ENCODE measurements at regions not wholly inside any gene's neighbourhood (a gene's known extent, or its start where the extent isn't known, plus 50 kb on each side); places are given as distances from the start of the nearest gene placed in this dataset.

DNA sequence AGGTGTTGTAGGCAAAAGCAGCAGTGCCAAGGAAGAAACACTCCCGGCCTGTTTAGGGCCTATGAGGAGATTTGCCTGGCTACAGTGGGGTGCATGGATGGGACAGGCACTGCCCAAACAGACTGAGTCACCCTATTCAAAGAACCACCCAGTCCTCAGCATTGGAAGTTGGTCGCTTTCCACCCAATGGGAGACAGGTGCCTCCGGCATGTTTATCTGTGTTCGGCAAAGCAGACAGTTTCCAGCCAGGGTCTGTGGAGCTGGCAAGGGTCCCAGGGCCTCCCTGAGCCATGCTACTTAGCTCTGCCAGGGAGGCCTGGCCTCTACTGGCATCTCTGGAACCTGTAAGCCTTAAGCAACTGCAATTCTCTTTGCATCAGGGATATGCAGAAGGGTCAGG lies 165.1 kb upstream of the ATP6AP2 start:
- Mint-ChIP-seq H3K36me3 (ENCODE audit: low read depth) (no peaks in the 10 kb centered on the region), H3K27ac (ENCODE audit: unreplicated experiment) (no peak overlapping the region), H3K27me3 (ENCODE audit: low read depth) (peaks cover 6% of the 10 kb centered on the region), H3K9me3 (ENCODE audit: low read depth) (peaks cover 9% of the 10 kb centered on the region), H3K4me1 (ENCODE audit: low read depth) (no peaks in the 10 kb centered on the region), H3K4me3 (ENCODE audit: unreplicated experiment) (no peak overlapping the region)
- DNase-seq (ENCODE audit: low spot score) = no peak
- no peak for TF ChIP-seq CTCF (IDR thresholded peaks at IDR 0.05)

DNA sequence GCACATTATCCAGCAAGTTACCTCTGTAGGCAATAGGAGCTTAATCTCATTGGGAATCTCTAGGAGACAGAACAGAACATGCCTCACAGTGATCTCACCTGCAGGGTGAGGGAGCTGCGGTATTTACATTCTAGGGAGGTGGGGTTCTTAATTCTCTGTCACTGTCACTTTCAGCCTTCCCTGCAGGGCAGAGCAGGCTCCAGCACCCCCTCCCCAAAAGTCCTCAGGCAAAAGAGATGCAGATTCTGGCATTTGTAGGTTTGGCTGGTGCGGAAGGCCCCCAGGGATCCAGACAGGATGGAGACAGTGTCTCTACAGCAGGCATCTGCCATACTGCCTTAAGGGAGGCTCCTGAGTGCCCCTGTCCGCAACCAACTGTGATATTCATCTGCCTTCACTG lies 166.4 kb upstream of the ATP6AP2 start:
- Mint-ChIP-seq H3K4me3 (ENCODE audit: unreplicated experiment) (no peak overlapping the region), H3K27me3 (ENCODE audit: low read depth) (peaks cover 6% of the 10 kb centered on the region), H3K36me3 (ENCODE audit: low read depth) (no peaks in the 10 kb centered on the region), H3K27ac (ENCODE audit: unreplicated experiment) (no peak overlapping the region), H3K4me1 (ENCODE audit: low read depth) (no peaks in the 10 kb centered on the region), H3K9me3 (ENCODE audit: low read depth) (peaks cover 19% of the 10 kb centered on the region)
- no peak for TF ChIP-seq CTCF (IDR thresholded peaks at IDR 0.05)
- DNase-seq (ENCODE audit: low spot score) = no peak

DNA sequence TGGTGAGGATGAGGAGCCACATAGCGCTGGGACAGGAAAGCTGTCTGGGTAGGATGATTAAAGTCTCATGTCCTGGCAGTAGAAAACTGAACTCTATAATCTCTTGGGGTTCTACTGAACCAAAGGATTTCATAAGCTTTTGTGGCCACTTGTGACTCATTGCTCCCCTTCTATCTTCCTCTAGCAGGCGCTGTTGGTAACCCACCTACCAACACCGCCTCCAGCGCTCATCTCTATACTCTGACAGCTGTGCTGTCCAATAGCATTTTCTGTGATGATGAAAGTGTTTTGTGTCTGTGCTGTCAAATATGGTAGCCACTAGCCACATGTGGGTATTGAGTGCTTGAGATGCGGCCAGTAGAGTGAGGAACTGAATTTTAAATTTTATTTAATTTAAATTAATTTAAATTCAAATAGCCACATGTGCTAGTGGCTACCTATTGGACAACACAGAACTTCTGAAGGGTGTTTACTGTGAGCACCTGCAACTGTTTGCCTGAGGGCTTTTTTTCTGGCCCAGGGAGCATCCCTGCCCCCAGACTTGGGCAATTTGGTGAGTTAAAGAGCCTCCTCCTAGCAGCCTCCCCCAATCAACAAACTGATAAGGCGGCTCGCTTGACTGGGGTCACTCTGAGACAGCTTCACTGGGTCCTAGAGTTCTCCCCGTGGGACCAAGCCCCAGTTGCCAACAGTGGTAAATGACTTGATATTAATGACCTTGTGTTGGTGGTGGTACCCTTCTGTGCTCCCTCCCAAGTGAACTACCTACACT lies 169.2 kb upstream of the ATP6AP2 start:
- no peak for DNase-seq (ENCODE audit: low spot score)
- Mint-ChIP-seq H3K9me3 (ENCODE audit: low read depth) (peaks cover 32% of the 10 kb centered on the region), H3K4me3 (ENCODE audit: unreplicated experiment) (no peak overlapping the region), H3K36me3 (ENCODE audit: low read depth) (no peaks in the 10 kb centered on the region), H3K27ac (ENCODE audit: unreplicated experiment) (no peak overlapping the region), H3K4me1 (ENCODE audit: low read depth) (no peaks in the 10 kb centered on the region), H3K27me3 (ENCODE audit: low read depth) (peaks cover 8% of the 10 kb centered on the region)
- peak; percentile 19 for TF ChIP-seq CTCF (IDR thresholded peaks at IDR 0.05)

GRCh38 chrX:40410859-40411258 lies 169.9 kb upstream of the ATP6AP2 start:
- Mint-ChIP-seq H3K27me3 (ENCODE audit: low read depth) (peaks cover 8% of the 10 kb centered on the region), H3K27ac (ENCODE audit: unreplicated experiment) (no peak overlapping the region), H3K4me1 (ENCODE audit: low read depth) (no peaks in the 10 kb centered on the region), H3K36me3 (ENCODE audit: low read depth) (no peaks in the 10 kb centered on the region), H3K9me3 (ENCODE audit: low read depth) (peaks cover 32% of the 10 kb centered on the region), H3K4me3 (ENCODE audit: unreplicated experiment) (no peak overlapping the region)
- no peak for DNase-seq (ENCODE audit: low spot score)
- no peak for TF ChIP-seq CTCF (IDR thresholded peaks at IDR 0.05)

DNA sequence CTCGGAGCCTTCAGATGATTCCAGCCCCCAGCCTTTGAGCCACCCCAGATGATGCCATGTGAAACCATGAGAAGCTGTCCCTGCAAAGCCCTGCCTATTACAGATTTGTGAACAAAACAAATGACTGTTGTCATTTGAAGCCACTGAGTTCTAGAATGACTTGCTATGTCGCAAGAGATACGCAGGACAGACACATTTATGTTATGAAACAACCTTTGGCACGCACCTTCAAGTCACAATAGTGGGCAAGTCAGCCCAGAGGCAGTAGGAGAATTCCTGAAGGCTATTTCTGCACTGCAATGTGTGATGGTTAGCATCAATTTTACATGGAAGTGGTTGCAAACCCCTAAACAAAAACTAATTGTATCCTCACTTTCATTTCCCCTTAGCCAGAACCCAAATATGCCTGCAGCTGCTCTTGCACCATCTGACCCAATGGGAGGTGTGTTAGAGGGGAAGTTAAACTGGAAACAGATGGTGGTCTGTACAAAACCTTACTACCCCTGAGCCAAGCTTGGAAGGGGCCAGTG lies 174.4 kb upstream of the ATP6AP2 start:
- H3K36me3 Mint-ChIP-seq (ENCODE audit: low read depth) = no peaks in the 10 kb centered on the region
- H3K27me3 Mint-ChIP-seq (ENCODE audit: low read depth) = peaks cover 2% of the 10 kb centered on the region
- H3K9me3 Mint-ChIP-seq (ENCODE audit: low read depth) = peaks cover 26% of the 10 kb centered on the region
- no peak overlapping the region for H3K27ac Mint-ChIP-seq (ENCODE audit: unreplicated experiment)
- TF ChIP-seq CTCF (IDR thresholded peaks at IDR 0.05) = no peak
- H3K4me1 Mint-ChIP-seq (ENCODE audit: low read depth) = no peaks in the 10 kb centered on the region
- DNase-seq (ENCODE audit: low spot score) = no peak
- no peak overlapping the region for H3K4me3 Mint-ChIP-seq (ENCODE audit: unreplicated experiment)
